LNCaP clone FGC (cell line): ENCODE measurements at regions not wholly inside any gene's neighbourhood (a gene's known extent, or its start where the extent isn't known, plus 50 kb on each side); places are given as distances from the start of the nearest gene placed in this dataset.

Source experiments
- DNase-seq: peaks from one replicate; pipeline ENCODE4 v3.0.0-alpha.2; 2011; ENCODE audit warnings: low read depth
- H3K4me3 ChIP-seq: 2 replicates; pipeline ENCODE4 v1.5.1; 2011; ENCODE audit warnings: mild to moderate bottlenecking, low read depth, low read length, control low read depth
- TF ChIP-seq, protein P1 (sequence below): IDR thresholded peaks from 2 replicates; pipeline ENCODE4 v1.5.1; 2012; ENCODE audit warnings: mild to moderate bottlenecking; ENCODE audit not compliant: control insufficient read depth, insufficient read depth; ENCODE audit errors: extremely low read depth

DNA sequence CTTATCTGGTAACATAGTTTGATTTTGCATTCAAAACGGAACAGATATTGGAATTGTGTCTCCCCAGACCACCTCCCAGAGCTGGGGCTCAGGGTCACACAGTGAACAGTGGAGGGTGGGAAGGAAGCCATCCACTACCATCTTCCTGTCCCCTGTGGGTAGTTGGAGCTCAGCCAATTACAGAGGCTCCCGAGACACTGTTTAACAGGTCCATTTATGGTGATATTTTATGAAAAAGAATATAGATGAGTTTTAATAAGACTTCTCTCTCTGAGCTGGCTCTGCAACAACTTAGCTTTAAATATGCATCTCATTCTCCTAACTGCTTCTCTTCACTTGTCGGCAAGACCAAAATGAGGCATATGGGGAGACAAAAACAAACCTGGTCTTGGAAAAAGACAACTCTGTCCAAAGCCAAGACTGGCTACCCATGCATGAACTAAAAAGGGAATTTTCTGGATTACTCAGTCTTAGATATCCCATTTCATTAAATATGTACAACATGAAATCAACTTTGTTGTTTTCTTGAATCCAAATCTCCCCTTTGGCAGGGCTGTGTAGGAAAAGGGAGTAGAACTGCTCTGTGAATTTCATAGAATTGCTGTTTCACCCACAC lies 83.8 kb upstream of the HOXC13 start:
- H3K4me3 ChIP-seq: no peak overlapping the region
- no peak for DNase-seq
- TF ChIP-seq, protein P1, sequence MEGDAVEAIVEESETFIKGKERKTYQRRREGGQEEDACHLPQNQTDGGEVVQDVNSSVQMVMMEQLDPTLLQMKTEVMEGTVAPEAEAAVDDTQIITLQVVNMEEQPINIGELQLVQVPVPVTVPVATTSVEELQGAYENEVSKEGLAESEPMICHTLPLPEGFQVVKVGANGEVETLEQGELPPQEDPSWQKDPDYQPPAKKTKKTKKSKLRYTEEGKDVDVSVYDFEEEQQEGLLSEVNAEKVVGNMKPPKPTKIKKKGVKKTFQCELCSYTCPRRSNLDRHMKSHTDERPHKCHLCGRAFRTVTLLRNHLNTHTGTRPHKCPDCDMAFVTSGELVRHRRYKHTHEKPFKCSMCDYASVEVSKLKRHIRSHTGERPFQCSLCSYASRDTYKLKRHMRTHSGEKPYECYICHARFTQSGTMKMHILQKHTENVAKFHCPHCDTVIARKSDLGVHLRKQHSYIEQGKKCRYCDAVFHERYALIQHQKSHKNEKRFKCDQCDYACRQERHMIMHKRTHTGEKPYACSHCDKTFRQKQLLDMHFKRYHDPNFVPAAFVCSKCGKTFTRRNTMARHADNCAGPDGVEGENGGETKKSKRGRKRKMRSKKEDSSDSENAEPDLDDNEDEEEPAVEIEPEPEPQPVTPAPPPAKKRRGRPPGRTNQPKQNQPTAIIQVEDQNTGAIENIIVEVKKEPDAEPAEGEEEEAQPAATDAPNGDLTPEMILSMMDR: no peak

DNA sequence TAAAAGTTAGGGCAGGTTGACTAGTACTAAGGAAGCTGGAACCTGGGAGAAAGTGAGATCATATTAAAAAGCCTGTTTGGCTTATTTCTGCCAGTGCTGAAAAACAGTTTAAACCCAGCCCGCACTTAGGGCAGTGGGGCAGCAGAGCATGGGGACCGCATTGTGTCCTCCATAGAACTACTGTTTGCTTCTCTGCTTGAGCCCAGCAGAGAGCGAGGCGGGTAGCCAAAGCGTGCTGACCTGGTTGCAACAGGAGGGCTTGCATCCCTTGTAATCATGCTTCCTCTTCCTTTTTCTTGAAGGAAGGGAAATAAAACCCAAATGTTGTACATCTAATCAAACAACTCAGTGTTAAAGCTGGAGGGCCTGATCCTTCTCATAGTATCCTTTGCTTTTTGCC lies 82.5 kb upstream of the HOXC13 start:
- no peak for DNase-seq
- no peak overlapping the region for H3K4me3 ChIP-seq
- TF ChIP-seq, protein P1: no peak

DNA sequence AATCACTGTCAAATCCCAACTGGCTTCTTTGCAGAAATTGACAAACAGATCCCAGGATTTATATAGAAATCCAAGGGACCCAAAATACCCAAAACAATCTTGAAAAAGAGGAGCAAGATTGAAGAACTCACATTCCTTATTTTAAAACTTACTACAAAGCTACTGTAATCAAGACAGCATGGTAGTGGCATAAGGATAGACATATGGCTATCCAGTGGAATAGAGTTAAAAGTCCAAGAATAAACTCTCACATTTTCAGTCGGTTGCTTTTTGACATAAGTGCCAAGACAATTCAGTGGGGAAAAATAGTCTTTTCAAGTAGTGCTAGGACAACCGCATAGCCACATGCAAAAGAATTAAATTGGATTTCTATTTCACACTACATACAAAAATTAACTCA lies 81.0 kb upstream of the HOXC13 start:
- H3K4me3 ChIP-seq: no peak overlapping the region
- TF ChIP-seq, protein P1: no peak
- DNase-seq: no peak

DNA sequence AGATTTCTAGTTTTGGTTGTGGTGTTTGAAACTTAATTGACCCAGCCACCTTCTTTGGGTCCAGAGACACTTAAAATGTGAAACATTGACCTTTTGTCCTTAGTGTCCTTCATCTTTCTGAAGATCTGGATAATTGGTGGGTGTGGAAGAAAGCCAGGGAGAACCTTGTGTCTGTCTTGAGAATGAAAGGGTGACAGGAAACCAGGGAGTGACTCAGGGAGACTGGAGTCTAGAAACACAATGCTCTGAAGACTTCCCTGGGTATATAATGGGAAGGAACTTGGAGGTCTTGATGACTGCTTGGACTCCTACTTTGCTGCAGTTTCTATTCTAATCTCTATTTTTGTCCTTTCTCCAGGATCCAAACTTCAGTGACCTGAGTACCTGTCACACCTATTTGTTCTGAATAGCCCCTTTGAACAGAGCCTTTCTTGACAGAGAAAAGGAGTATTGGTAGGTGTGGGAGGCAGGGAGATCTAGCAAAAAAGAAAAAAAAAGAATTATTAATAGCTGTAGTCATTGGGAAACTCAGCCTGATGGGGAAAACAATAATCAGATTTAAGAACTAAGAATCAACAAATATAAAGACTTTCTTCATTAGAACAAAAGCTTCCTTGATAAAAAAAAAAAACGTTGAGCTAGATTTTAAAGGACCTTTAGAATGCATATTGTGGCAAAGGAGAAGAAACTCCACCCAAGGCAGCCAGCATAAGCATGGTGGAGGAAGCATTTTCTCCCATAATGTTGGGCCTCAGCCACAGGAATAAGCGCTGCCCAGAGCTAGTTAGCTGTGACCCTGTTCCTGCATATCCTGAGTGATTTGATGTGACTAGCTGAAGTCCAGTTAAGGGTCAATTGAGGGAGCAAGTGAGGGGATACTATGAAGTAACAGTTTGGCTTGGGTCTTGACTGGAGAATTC lies 77.9 kb upstream of the HOXC13 start:
- TF ChIP-seq, protein P1: no peak
- DNase-seq: no peak
- no peak overlapping the region for H3K4me3 ChIP-seq

DNA sequence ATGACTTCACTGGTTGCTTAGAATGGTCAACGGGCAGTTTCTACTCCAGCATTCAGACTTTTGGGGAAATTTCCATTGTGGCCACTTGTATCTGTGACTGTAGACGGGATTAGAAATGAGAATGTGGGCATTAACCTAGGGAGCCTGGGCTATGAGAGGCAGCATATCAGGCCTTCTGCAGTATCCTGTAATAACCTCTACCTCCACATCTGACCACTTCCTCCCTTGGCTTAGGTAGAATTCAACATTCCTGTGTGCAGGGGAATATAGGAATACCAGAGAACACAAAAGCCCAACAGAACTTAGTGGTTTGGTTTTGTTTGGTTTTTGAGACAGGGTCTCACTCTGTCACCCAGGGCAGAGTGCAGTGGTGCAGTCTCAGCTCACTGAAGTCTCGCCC lies 76.4 kb upstream of the HOXC13 start:
- no peak for DNase-seq

DNA sequence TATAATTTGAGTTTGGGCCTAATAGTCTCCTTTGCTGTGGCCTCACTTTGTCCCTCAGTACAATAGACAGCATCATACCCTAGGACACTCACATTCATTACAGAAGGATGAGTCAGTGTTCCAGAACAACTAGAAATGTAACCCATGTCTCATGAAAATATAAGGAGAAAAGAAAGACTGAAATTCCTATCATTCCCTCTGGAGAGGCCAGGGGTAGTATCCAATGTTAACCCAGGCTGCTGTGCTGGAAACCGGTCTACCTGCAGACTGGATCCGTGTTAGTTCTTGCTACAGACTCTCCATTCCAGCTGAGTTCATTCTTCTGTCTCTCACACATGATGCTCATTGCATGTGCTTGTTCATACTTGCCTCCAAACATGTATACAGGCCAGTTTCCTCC lies 75.8 kb upstream of the HOXC13 start:
- TF ChIP-seq, protein P1: no peak
- no peak for DNase-seq
- no peak overlapping the region for H3K4me3 ChIP-seq

More for the DNA sequence above, 76.4 kb upstream of the HOXC13 start:
- TF ChIP-seq, protein P1: no peak
- H3K4me3 ChIP-seq: no peak overlapping the region
